Colonic mucosa (tissue), 4 donors: ENCODE measurements at regions not wholly inside any gene's neighbourhood (a gene's known extent, or its start where the extent isn't known, plus 50 kb on each side); places are given as distances from the start of the nearest gene placed in this dataset.

ENCODE experiments used
- DNase-seq: peaks from one replicate; pipeline ENCODE4 v3.0.0-alpha.2; 2020
- H3K27ac ChIP-seq: fragments of 200-600 bp; one replicate; pipeline ENCODE4 v1.8.0; 2021
- H3K27me3 ChIP-seq: fragments of 200-600 bp; one replicate; pipeline ENCODE4 v1.8.0; 2021
- H3K36me3 ChIP-seq: fragments of 200-600 bp; one replicate; pipeline ENCODE4 v1.8.0; 2021
- H3K4me1 ChIP-seq: fragments of 200-600 bp; one replicate; pipeline ENCODE4 v1.8.0; 2021; ENCODE audit warnings: mild to moderate bottlenecking
- H3K4me3 ChIP-seq: fragments of 200-600 bp; one replicate; pipeline ENCODE4 v1.8.0; 2021
- H3K9ac ChIP-seq, 2 donors: one replicate each; pipeline ENCODE4 v1.7.0; 2013; ENCODE audit warnings: control low read depth in 2 of 2, low read depth in 2 of 2, low read length in 2 of 2
- H3K9me3 ChIP-seq: fragments of 200-600 bp; one replicate; pipeline ENCODE4 v1.8.0; 2021
- CTCF ChIP-seq: fragments of 200-600 bp; IDR thresholded peaks from one replicate; pipeline ENCODE4 v1.8.0; 2022; ENCODE audit warnings: antibody characterized with exemption, mild to moderate bottlenecking
- intact Hi-C: fragments of 100-400 bp; cut with DNase I; formaldehyde crosslinking; loops from one replicate; pipeline ENCODE4 v1.14.1; 2022
- donor health status: healthy.
- donor health status: DM: no; HTN: no; CAD: no.
- donor health status: DM: no; HTN: no; CAD: no.

- no peak overlapping the region for H3K9ac ChIP-seq
Observed at GRCh38 chr7:8973601-8974000, 540.2 kb downstream of the NXPH1 start.

DNA sequence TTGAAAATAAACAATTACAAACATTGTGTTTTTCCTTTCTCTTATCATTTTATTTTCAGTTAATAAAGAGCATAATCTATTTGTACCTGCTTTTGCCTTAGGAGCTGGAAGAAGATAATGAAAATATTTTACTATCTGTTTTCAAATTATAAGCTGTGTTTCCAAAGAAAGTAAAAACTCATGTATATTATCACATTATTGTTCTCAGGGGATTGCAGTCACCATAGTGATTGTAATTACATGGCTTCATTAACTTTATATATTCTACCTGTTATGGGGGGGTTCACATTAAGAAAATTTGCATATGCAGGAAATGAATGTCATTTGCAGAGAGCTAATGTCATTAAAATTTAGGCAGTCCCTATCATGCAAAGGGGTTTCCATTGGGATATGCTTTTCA is 542.3 kb downstream of the NXPH1 start:
- TF ChIP-seq CTCF, result no peak
- Histone ChIP-seq H3K4me1 (no peaks in the 10 kb centered on the region), H3K4me3 (no peak overlapping the region), H3K27me3 (no peaks in the 10 kb centered on the region), H3K9me3 (no peaks in the 10 kb centered on the region), H3K36me3 (no peaks in the 10 kb centered on the region), H3K9ac (no peak overlapping the region), H3K27ac (no peak overlapping the region)
- no peak for DNase-seq
- intact Hi-C loops, result no loop called here

More at GRCh38 chr7:8973601-8974000, 540.2 kb downstream of the NXPH1 start:
- Histone ChIP-seq H3K27me3 (no peaks in the 10 kb centered on the region), H3K9me3 (no peaks in the 10 kb centered on the region), H3K4me3 (no peak overlapping the region), H3K4me1 (no peaks in the 10 kb centered on the region), H3K36me3 (no peaks in the 10 kb centered on the region), H3K27ac (no peak overlapping the region)
- no peak for TF ChIP-seq CTCF
- intact Hi-C loops, result no loop called here
- DNase-seq, result no peak

- Histone ChIP-seq H3K4me3 (no peak overlapping the region), H3K27me3 (no peaks in the 10 kb centered on the region), H3K9ac (no peak overlapping the region), H3K36me3 (no peaks in the 10 kb centered on the region), H3K4me1 (no peaks in the 10 kb centered on the region), H3K27ac (no peak overlapping the region), H3K9me3 (no peaks in the 10 kb centered on the region)
- no peak for TF ChIP-seq CTCF
- intact Hi-C loops, result no loop called here
- DNase-seq, result no peak
Observed at GRCh38 chr7:8982338-8982992, 549.1 kb downstream of the NXPH1 start.

- no peak for DNase-seq
- no peak overlapping the region for H3K27ac ChIP-seq
- no peak for TF ChIP-seq CTCF
- no peak overlapping the region for H3K4me3 ChIP-seq
- no peak overlapping the region for H3K9ac ChIP-seq
- intact Hi-C loops, result no loop called here
- H3K27me3 ChIP-seq, result no peaks in the 10 kb centered on the region
- H3K4me1 ChIP-seq, result no peaks in the 10 kb centered on the region
- H3K36me3 ChIP-seq, result no peaks in the 10 kb centered on the region
- no peaks in the 10 kb centered on the region for H3K9me3 ChIP-seq
Observed at GRCh38 chr7:8985255-8985654, 551.8 kb downstream of the NXPH1 start.

GRCh38 chr7:8988267-8988666 is 554.9 kb downstream of the NXPH1 start:
- Histone ChIP-seq H3K4me3 (no peak overlapping the region), H3K36me3 (no peaks in the 10 kb centered on the region), H3K4me1 (no peaks in the 10 kb centered on the region), H3K27me3 (no peaks in the 10 kb centered on the region), H3K27ac (no peak overlapping the region), H3K9ac (no peak overlapping the region), H3K9me3 (no peaks in the 10 kb centered on the region)
- intact Hi-C loops, result no loop called here
- TF ChIP-seq CTCF, result no peak
- DNase-seq, result no peak
